SK-N-SH (cell line): ENCODE measurements at regions not wholly inside any gene's neighbourhood (a gene's known extent, or its start where the extent isn't known, plus 50 kb on each side); places are given as distances from the start of the nearest gene placed in this dataset.

Experiments
- CTCF ChIP-seq: fragments of 200-600 bp; sonication (generic); IDR thresholded peaks from 2 replicates; pipeline ENCODE4 v1.6.1; 2017; ENCODE audit warnings: antibody characterized with exemption, mild to moderate bottlenecking, moderate library complexity
- EP300 ChIP-seq, 2 experiments: IDR thresholded peaks; 2 replicates each; pipeline versions ENCODE4 v1.4.0 to v1.6.1; 2012; ENCODE audit warnings: borderline replicate concordance in 1 of 2, low read depth in 1 of 2, low read length in 1 of 2
- EZH2phosphoT487 ChIP-seq: fragments of 200-600 bp; sonication (generic); IDR thresholded peaks from 2 replicates; pipeline ENCODE4 v1.6.1; 2017; ENCODE audit warnings: low read depth, mixed run types, mild to moderate bottlenecking, antibody characterized with exemption, moderate library complexity, borderline replicate concordance
- MEF2A ChIP-seq: IDR thresholded peaks from 2 replicates; pipeline ENCODE4 v1.4.0; 2012; ENCODE audit warnings: low read depth, borderline replicate concordance
- MXI1 ChIP-seq: IDR thresholded peaks from 2 replicates; pipeline ENCODE4 v1.6.1; 2012; ENCODE audit warnings: mild to moderate bottlenecking, low read depth, low read length, improper control_type of control experiment
- POLR2AphosphoS5 ChIP-seq: IDR thresholded peaks from 2 replicates; pipeline ENCODE4 v1.6.1; 2012; ENCODE audit warnings: low read depth, low read length
- RAD21 ChIP-seq: IDR thresholded peaks from 2 replicates; pipeline ENCODE4 v1.6.1; 2012; ENCODE audit warnings: mild to moderate bottlenecking, low read length
- SIN3A ChIP-seq: IDR thresholded peaks from 2 replicates; pipeline ENCODE4 v1.6.1; 2012; ENCODE audit warnings: low read depth, mild to moderate bottlenecking, low read length, moderate library complexity, borderline replicate concordance
- SMC3 ChIP-seq: IDR thresholded peaks from 2 replicates; pipeline ENCODE4 v1.6.1; 2012; ENCODE audit warnings: low read depth, low read length, improper control_type of control experiment
- TAF1 ChIP-seq: IDR thresholded peaks from 2 replicates; pipeline ENCODE4 v1.6.1; 2012; ENCODE audit warnings: low read depth, mild to moderate bottlenecking, low read length, moderate library complexity, borderline replicate concordance
- TCF12 ChIP-seq: IDR thresholded peaks from 2 replicates; pipeline ENCODE4 v1.4.0; 2012
- TF ChIP-seq, protein P1 (sequence below): fragments of 150-350 bp; IDR thresholded peaks from 2 replicates; pipeline ENCODE4 v1.6.1; 2016; ENCODE audit warnings: mild to moderate bottlenecking, low read depth, low read length

DNA sequence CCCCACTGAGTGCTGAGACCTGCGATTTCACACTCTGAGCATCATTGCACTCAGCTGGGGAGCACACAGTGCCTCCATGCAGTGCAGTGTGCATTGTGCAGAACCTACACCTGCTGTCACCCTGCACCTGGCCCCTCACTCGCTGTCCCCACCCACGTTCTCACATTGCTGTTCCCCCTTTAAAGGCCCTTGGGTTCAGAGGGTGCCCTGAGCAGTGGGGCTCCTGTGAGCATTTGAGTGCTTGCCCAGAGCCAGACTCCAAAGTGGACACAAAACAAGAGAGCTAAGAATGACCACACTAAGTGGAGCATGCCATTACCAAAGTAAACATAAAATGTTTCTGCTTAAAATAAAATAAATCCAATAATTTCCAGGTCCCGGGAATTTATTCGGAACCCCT lies 131.0 kb upstream of the CST7 start:
- no peak for TF ChIP-seq CTCF
- no peak for TF ChIP-seq RAD21
- no peak for TF ChIP-seq MEF2A
- TF ChIP-seq, protein P1, sequence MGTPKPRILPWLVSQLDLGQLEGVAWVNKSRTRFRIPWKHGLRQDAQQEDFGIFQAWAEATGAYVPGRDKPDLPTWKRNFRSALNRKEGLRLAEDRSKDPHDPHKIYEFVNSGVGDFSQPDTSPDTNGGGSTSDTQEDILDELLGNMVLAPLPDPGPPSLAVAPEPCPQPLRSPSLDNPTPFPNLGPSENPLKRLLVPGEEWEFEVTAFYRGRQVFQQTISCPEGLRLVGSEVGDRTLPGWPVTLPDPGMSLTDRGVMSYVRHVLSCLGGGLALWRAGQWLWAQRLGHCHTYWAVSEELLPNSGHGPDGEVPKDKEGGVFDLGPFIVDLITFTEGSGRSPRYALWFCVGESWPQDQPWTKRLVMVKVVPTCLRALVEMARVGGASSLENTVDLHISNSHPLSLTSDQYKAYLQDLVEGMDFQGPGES, result no peak
- no peak for TF ChIP-seq POLR2AphosphoS5
- no peak for TF ChIP-seq TAF1
- no peak for TF ChIP-seq MXI1
- no peak for TF ChIP-seq TCF12
- no peak for TF ChIP-seq SIN3A
- no peak for TF ChIP-seq EP300 (IDR thresholded peaks at IDR 0.05; ENCODE audit: borderline replicate concordance in 1 of 2, low read depth in 1 of 2, low read length in 1 of 2)
- TF ChIP-seq EZH2phosphoT487, result no peak
- TF ChIP-seq SMC3, result no peak
